ENCODE measurements at regions not wholly inside any gene's neighbourhood (a gene's known extent, or its start where the extent isn't known, plus 50 kb on each side); places are given as distances from the start of the nearest gene placed in this dataset.
A peak's percentile ranks its signal among the peaks of the same experiment; 100 is the strongest.

GRCh38 chr7:422886-423225 lies 96.8 kb downstream of the PDGFA start:
- TF ChIP-seq POLR2A (IDR thresholded peaks at IDR 0.05) (no peak), CTCF (IDR thresholded peaks at IDR 0.05) (no peak)
- no peak for DNase-seq
- Histone ChIP-seq H3K36me3 (replicated peaks in 1 of 2) (no peaks in the 10 kb centered on the region), H3K4me1 (replicated peaks in 1 of 2) (no peaks in the 10 kb centered on the region), H3K9me3 (replicated peaks in 1 of 3) (no peaks in the 10 kb centered on the region), H3K4me3 (no peak overlapping the region), H3K27ac (no peak overlapping the region), H3K27me3 (no peaks in the 10 kb centered on the region)
- WGBS, 4 donors = 54 to 96% (median 85%) methylated on average over 4 to 15 of the region's 15 CpGs
- intact Hi-C loops (cut with DNase I) = loop anchor here in 1 of 2 donors (10.0 kb wide), 1 partner anchor 82 kb away; no protein-coding TSS in a partner anchor

DNA sequence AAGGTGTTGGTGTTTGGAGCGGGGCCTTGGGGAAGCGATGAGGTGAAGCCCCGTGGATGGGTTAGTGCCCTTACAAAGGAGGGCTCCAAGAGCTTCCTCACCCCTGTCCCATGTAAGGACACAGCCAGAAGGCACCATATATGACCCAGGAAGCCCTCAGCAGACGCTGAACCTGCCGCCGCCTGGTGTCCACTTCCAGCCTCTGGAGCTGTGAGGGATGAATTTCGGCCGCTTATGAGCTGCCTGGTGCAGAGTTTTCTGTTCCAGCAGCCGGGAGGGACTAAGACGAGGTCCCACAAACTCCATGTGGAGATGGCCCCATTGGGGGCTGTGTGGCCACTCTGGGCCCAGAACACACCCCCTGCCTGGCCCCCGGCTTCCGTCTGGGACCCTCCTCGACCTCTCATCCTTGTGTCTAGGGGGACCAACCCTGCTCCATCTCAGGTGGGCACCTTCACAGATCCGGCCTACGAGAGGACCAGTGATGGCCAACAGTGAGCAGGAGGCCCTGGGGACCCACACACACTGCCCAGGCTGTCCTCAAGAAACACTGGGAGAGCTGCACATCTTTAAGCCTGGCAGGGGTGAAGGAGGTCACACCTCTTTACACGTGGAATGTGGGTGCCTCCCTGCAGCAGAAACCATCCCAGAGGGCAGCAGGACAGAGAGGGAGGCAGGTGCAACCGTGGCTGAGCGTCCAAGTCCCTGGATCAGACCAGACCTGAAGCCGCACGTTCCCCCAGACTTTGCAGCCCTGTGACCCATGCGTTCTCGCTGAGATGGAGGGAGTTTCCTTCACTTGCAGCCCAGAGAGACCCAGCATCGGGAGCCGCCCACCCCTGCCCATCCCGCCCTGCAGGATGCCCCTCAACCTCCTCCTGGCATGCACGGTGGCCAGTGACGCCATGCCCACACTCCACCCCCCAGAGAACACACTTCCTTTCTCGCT lies 96.1 kb downstream of the PDGFA start:
- H3K9me3 ChIP-seq (replicated peaks in 1 of 3) = no peaks in the 10 kb centered on the region
- no peak overlapping the region for H3K27ac ChIP-seq
- DNase-seq = no peak
- H3K4me1 ChIP-seq (replicated peaks in 1 of 2) = no peaks in the 10 kb centered on the region
- no peak overlapping the region for H3K4me3 ChIP-seq
- 83 to 88% (median 85%) methylated on average over 15 to 28 of the region's 28 CpGs for WGBS, 4 donors
- intact Hi-C loops (cut with DNase I) = loop anchor here in 1 of 2 donors (10.0 kb wide), 1 partner anchor 81 kb away; no protein-coding TSS in a partner anchor
- no peak for TF ChIP-seq POLR2A (IDR thresholded peaks at IDR 0.05)
- H3K36me3 ChIP-seq (replicated peaks in 1 of 2) = no peaks in the 10 kb centered on the region
- H3K27me3 ChIP-seq = no peaks in the 10 kb centered on the region

DNA sequence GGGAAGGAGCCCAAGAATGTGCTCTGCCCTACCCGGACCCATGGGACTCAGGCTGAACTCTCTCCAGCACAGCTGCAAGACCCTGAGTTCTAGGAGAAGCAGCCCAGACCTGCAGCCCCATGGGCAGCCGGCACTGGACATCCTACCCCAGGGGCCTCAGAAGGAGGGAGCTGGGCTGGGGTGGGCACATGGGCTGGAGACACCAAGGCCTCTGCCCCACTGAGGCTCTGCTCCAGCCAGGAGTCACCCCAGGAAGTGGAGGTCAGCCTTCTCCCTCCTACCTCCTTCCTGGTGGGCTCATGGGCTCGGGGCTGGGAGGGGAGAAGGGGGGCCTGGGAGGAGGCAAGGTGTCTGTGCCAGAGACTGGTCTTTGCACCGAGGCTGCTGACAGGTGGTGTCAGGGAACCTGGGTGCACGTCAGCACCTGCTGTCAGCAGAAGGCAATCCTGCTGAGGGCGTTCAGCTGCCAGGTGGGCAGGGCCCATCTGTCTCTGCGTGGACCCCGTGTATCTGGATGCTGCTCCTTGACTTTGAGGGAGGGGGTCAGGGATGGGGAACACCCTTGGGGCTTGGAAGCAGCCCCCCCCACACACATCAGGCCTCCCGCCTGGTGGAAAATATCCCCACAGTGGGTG lies 95.2 kb downstream of the PDGFA start:
- no peaks in the 10 kb centered on the region for H3K9me3 ChIP-seq (replicated peaks in 1 of 3)
- H3K4me1 ChIP-seq (replicated peaks in 1 of 2) = no peaks in the 10 kb centered on the region
- TF ChIP-seq CTCF (IDR thresholded peaks at IDR 0.05) = no peak
- TF ChIP-seq POLR2A (IDR thresholded peaks at IDR 0.05) = no peak
- DNase-seq = no peak
- intact Hi-C loops (cut with DNase I) = loop anchor here in 1 of 2 donors (10.0 kb wide), 1 partner anchor 80 kb away; no protein-coding TSS in a partner anchor
- no peaks in the 10 kb centered on the region for H3K27me3 ChIP-seq
- no peaks in the 10 kb centered on the region for H3K36me3 ChIP-seq (replicated peaks in 1 of 2)
- H3K4me3 ChIP-seq = no peak overlapping the region
- WGBS, 4 donors = 20 to 91% (median 71%) methylated on average over 1 to 9 of the region's 9 CpGs
- H3K27ac ChIP-seq = peak overlapping the region in 1 of 5 donors; percentile 22

DNA sequence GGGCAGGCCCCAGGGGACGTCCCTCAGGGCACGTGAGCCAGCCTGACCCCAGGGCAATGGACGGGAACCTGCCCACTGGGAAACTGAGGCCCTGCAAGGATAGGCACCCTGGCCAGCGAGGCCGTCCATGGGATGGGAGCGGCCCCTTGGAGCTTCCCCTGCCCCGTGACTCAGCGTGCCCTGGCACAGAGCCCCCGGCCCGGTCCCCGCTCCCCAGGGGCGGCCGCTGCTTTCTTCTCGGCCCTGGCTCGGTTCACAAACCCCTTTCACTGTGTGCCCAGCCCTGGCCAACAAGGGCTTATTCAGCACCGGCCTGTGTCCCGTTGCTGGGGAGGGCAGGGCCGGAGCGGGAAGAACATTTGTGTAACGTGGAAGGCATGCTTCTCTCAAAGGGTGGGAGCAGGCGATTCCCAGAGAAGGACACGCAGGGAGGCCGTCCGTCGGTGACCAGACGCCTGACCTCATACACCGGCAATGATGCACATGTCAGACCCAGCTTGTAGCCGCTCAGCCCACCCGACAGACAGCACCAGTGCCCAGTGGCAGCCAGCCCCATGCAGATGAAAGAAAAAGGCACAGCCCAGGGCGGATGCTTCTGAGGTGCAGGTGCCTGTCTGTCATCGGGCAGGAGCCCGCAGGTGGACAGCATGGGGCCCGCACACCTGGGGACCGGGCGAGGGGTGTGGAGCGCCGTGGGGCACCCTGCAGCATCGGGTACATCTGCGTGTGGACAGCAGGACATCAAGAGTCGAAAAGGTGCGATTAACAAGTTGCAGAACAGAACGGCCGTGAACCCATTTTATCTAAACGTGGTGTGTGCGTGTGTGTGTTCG lies 94.5 kb downstream of the PDGFA start:
- Histone ChIP-seq H3K27ac (no peak overlapping the region), H3K9me3 (replicated peaks in 1 of 3) (no peaks in the 10 kb centered on the region), H3K36me3 (replicated peaks in 1 of 2) (no peaks in the 10 kb centered on the region), H3K4me1 (replicated peaks in 1 of 2) (no peaks in the 10 kb centered on the region), H3K27me3 (no peaks in the 10 kb centered on the region), H3K4me3 (no peak overlapping the region)
- peak in 1 of 7 donors; percentile 52 for DNase-seq
- TF ChIP-seq POLR2A (IDR thresholded peaks at IDR 0.05) (no peak), CTCF (IDR thresholded peaks at IDR 0.05) (no peak)
- 62 to 74% (median 64%) methylated on average over 16 to 46 of the region's 46 CpGs for whole genome bisulfite sequencing, 4 donors
- intact Hi-C loops (cut with DNase I) = loop anchor here in 1 of 2 donors (10.0 kb wide), 1 partner anchor 80 kb away; no protein-coding TSS in a partner anchor

Data from adrenal gland (tissue), 9 donors.